Kidney capillary endothelial cell (primary cell): ENCODE measurements at regions not wholly inside any gene's neighbourhood (a gene's known extent, or its start where the extent isn't known, plus 50 kb on each side); places are given as distances from the start of the nearest gene placed in this dataset.

Source experiments
- DNase-seq: peaks from one replicate; pipeline ENCODE4 v3.0.0-alpha.2; 2018; ENCODE audit warnings: low spot score

DNA sequence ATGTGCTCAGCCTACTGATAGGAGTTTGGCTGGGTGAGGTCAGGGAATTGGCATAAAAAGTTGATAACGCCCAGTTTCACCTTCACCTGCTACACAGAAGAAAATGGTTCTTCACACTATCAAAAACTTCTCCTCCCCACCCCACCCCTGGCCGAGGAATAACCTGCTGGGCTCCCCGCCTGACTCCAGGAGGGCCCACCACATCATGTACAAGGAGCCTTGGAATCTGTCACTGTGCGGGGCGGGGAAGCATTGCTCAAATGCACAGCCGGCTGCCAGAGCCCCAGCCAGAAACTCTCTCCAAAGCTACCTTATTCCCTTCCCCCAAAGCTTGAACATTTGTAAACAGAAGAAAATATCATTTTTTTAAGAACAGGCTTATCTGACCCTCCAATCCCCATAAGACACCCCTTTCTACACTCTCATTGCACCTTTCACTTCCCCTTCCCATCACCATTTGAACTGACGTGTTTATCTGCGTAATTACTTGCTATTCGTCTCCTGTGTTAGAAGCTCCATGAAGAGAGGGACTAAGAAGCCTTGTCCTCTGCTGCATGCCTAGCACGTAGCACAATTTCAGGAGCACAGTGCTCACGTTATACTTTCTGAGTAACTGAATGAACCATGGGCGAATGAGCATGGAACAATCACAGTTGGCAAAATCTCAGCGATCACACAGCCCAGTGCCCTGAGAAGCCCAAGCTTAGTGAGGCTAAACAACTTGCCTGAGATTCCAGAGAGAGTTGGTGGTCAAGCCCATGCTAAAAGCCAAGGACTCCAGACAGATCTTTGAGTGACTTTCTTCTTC lies 82.9 kb downstream of the HES1 start:
- DNase-seq = no peak

DNA sequence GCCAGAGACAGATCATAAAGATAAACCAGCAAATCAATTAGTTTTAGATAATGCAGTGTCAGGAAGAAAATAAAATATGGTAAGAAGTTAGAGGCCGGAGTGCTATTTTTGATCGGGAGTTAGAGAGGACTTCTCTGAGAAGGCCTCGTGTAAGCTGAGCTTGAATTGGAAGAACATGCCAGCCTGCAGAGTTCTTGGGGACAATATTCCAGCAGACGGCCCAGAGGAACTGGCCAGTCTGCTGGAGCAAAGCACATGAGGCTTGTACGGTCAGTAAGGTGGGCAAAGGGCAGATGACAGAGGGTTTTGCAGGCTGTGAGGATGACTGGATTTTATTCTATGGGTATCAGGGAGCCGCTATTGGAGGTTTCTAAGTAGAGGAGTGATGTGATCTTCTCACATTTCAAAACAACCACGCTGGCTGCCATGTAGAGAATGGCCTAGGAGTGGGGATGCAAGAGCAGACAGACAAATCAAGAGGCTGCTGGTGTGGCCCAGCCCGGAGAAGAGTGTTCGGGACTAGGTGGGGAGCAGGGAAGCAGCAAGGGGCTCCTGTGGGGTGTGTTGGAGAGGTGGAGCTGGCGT lies 84.0 kb downstream of the HES1 start:
- DNase-seq = no peak

GRCh38 chr3:194220901-194221326 lies 85.0 kb downstream of the HES1 start:
- no peak for DNase-seq

GRCh38 chr3:194221336-194221735 lies 85.4 kb downstream of the HES1 start:
- no peak for DNase-seq

- no peak for DNase-seq
Observed at GRCh38 chr3:194223951-194224350, 88.0 kb downstream of the HES1 start.

DNA sequence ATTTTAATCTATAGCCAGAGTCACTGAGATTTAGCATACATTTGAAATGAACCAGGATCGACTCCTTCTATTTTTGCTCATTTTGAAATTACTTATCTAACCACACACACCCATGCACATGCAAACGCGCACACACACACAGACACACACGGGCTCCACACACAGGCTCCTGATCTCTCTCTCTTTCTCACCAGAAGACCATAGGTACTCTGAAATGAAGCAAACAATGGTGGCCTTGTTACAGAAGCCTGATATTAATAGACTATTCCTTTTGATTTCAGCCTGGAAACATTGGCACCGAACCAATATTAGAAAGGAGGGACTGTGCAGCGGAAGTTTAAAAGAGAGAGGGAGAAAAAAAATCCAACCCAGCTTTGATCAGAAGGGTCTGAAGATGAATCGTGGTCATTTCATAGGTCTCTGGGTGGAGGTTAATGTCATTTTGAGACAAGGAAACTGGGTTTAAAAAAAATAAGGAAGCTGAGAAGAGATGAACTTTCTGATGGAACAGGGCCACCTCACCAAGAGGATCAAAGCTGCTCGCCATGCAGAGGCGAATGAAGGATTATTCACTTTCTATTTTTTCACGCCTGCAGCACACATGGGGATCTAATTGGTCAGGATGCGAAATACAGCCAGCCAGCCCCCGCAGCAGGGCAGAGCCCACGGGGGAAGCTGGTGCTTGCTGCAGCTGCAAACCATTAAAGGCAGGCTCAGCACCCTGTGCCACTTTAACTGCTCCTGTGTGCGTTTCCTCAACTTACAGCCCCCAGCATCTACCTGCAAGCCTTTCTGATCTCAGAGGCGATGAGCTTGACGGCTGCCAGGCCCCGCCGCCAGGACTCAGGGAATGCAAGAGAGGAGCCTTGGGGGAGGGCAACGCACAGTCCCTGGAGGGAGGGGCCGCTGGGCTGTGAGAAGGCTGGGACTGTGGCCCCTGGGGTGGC lies 88.8 kb downstream of the HES1 start:
- DNase-seq = no peak

DNA sequence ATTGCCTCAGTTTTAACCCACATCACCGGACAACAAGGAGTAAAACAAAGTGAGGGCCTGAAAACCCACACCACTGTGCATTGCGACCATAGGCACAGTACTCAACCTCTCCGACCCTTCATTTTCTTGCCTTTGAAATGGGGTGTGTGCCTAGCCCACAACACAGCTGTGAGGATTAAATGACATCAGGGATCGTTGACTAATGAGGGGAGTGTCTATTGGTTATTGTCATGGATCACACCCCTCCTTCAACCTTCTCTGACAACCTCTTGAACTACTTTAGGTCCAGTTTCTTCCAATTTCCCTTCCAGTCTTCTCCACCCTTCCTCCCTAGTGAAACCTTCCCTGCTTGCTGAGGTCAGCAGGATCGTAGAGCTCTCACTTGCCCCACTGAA lies 89.5 kb downstream of the HES1 start:
- DNase-seq = no peak

- no peak for DNase-seq
Observed at GRCh38 chr3:194225988-194226663, 90.2 kb downstream of the HES1 start.

DNA sequence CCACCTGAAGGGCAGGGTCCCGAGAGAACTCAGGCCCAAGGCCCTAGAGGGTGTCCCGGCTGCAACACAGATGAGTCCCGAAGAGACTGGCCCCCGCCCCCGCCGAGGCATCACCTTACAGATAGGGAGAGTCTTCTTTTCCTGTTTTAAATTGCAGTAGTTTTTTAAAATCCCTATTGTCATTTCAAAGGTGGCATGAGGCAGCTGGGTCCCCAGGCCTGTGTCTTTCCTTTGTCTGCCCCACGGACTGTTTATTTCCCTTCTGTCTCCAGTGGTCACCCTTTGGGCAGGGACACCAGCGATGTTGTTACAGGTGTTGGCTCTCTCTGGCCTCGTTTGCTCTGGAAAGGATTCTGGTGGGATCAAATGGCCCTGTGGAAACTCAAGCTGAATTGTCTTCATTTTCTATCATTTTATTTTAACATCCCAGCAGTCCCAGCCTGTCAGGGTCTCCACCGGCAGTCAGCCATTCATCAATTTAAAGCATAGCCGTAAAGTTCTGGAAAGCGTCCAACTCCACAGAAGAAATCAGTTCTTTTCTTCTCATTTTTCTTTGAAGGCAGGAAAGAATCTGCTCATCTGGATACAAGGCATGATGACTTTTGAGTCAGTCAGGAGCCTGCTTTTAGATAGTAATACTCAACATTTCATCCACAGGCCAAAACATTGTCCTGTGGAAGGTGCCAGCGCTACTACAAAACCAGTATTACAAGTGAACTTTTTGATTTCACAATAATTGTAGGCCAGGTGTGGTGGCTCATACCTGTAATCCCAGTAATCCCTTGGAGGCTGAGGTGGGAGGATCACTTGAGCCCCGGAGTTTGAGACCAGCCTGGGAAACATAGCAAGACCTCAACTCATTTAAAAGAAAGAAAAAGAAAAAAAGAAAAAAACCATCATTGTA lies 96.2 kb downstream of the HES1 start:
- DNase-seq = no peak

- no peak for DNase-seq
Observed at GRCh38 chr3:194233150-194233549, 97.2 kb downstream of the HES1 start.

GRCh38 chr3:194235160-194235559 lies 99.2 kb downstream of the HES1 start:
- DNase-seq = no peak

- DNase-seq = no peak
Observed at GRCh38 chr3:194237110-194237509, 101.2 kb downstream of the HES1 start.

DNA sequence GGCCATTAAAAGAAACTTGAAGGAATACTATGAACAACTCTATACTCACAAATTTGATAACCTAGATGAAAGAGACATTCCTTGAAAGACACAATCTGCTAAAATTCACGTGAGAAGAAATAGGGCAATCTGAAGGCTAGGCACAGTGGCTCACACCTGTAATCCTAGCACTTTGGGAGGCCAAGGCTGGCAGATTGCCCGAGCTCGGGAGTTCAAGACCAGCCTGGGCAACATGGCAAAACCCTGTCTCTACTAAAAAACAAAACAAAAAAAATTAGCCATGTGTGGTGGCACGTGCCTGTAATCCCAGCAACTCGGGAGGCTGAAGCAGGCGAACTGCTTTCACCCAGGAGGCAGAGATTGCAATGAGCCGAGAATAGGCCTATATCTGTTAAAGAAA lies 104.8 kb downstream of the HES1 start:
- DNase-seq = no peak

GRCh38 chr3:194243172-194243837 lies 107.4 kb downstream of the HES1 start:
- no peak for DNase-seq

DNA sequence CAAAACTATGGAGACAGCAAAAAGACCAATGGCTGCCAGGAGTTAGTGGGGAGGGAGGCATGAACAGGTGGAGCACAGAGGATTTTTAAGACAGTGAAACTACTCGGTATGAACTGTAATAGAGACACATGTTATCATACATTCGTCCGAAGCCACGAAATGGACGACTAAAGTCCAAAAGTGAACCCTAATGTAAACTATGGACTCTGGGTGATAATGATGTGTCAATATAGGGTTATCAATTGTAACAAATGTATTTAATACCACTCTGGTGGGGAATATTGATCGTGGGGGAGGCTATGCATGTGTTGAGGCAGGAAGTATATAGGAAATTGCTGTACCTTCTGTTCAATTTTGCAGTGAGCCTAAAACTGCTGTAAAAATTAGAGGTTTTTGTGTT lies 107.0 kb downstream of the CPN2 start:
- no peak for DNase-seq

DNA sequence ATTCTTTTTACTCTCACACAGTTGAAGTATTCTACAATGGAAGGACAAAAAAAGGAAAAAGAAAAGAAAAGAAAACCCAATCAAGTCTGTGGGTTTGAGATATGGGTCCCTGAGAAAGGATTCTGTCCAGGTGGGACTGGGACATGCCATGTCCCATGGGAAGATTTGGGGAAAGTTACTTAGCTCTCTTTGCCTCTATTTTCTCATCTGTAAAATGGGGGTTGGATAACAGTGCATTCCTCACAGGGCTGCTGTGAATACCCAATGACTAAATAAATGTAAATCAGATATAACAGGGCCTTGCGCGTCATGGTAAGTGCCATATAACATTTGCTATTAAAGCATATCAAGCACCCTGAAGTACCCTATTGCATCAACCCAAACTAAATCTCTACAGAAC lies 105.7 kb downstream of the CPN2 start:
- DNase-seq = no peak

- DNase-seq = no peak
Observed at GRCh38 chr3:194245975-194246561, 105.1 kb downstream of the CPN2 start.

DNA sequence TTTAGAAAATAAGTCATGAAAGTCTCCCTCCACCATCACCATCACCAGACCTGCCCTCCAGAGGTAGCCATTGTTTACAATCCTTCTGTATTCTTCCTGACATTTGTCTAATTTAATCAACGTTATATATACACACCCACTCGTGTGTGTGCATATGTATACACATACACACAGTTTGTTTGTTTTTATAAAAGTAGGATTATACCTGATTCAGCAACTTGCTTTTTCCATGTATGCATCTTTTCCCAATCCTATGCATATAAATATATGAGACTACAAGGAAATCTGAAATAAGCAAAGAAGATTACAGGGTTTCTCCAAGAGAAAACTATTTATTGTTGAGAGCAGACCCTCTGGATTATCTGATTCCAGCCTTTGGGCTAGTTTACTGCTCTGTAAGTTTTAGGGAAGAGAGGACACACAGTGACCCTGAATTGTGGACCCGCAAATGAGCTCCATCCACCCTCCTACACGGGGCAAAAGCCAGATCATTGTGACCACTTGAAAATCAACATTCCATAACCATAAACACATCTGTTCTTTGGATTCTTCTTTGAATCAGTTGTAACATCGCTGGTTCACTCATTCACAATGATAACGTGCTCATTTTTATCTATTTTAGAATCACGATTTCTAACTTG lies 104.3 kb downstream of the CPN2 start:
- DNase-seq = no peak

GRCh38 chr3:194247350-194247740 lies 103.8 kb downstream of the CPN2 start:
- DNase-seq = no peak
